ENCODE measurements at regions not wholly inside any gene's neighbourhood (a gene's known extent, or its start where the extent isn't known, plus 50 kb on each side); places are given as distances from the start of the nearest gene placed in this dataset.
A peak's percentile ranks its signal among the peaks of the same experiment; 100 is the strongest.

DNA sequence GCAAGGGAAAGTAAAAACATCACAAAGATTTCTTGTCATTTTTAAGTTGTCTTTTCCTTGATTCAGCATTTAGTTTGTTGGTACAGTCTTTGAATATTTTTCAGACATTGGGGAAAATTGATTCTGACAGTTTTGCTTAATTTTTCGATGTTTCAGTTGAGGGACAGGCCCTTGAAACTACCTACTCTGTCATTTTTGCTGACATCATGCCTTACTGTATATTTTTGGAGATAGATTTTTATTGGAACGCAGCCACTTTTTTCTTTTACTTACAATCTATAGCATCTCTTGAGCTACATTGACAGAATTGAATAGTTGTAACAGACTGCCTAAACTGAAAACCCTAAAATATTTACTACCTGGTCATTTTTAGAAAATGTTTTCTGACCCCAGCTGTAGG, 297.1 kb upstream of the KIF2B start:
- H3K27ac ChIP-seq (ENCODE audit: poor library complexity, severe bottlenecking) = no peak overlapping the region
- TF ChIP-seq, protein P1, sequence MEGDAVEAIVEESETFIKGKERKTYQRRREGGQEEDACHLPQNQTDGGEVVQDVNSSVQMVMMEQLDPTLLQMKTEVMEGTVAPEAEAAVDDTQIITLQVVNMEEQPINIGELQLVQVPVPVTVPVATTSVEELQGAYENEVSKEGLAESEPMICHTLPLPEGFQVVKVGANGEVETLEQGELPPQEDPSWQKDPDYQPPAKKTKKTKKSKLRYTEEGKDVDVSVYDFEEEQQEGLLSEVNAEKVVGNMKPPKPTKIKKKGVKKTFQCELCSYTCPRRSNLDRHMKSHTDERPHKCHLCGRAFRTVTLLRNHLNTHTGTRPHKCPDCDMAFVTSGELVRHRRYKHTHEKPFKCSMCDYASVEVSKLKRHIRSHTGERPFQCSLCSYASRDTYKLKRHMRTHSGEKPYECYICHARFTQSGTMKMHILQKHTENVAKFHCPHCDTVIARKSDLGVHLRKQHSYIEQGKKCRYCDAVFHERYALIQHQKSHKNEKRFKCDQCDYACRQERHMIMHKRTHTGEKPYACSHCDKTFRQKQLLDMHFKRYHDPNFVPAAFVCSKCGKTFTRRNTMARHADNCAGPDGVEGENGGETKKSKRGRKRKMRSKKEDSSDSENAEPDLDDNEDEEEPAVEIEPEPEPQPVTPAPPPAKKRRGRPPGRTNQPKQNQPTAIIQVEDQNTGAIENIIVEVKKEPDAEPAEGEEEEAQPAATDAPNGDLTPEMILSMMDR (IDR thresholded peaks at IDR 0.05; ENCODE audit: poor library complexity, severe bottlenecking) = no peak
- H3K36me3 ChIP-seq (ENCODE audit: low read depth) = no peaks in the 10 kb centered on the region
- ATAC-seq (ENCODE audit: low read depth) = no peak
- no peak overlapping the region for H3K4me3 ChIP-seq (ENCODE audit: severe bottlenecking)
- no peaks in the 10 kb centered on the region for H3K4me1 ChIP-seq (ENCODE audit: insufficient read depth, poor library complexity, severe bottlenecking)
- DNase-seq (ENCODE audit: low spot score) = no peak
- H3K27me3 ChIP-seq (ENCODE audit: insufficient read depth, poor library complexity, severe bottlenecking) = peaks cover 4% of the 10 kb centered on the region
- no peaks in the 10 kb centered on the region for H3K9me3 ChIP-seq (ENCODE audit: severe bottlenecking)

DNA sequence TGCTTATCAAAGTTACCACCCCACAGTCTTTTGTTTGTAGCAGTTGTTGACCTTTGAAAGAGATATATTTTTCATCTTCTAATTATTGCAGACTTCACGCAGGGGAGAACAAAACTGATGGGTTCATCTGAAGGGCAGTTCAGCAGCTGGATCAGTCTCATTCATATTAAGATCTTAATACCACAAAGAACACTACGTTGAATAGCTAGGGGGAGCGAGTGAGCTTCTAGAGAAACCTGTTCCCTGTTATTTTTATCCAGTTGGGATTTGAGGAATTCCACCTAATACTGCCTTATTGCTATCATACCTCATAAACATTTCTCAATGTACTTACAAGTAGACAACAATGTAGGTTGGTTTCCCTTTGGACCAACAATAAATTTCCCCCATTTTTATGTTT, 306.1 kb upstream of the KIF2B start:
- ATAC-seq (ENCODE audit: low read depth) (peak; percentile 57; the same call in 1 of the 3 replicates), DNase-seq (ENCODE audit: low spot score) (no peak)
- no peaks in the 10 kb centered on the region for H3K36me3 ChIP-seq (ENCODE audit: low read depth)
- H3K4me1 ChIP-seq (ENCODE audit: insufficient read depth, poor library complexity, severe bottlenecking) = no peaks in the 10 kb centered on the region
- H3K9me3 ChIP-seq (ENCODE audit: severe bottlenecking) = peaks cover 2% of the 10 kb centered on the region
- H3K4me3 ChIP-seq (ENCODE audit: severe bottlenecking) = no peak overlapping the region
- H3K27ac ChIP-seq (ENCODE audit: poor library complexity, severe bottlenecking) = no peak overlapping the region
- TF ChIP-seq, protein P1 (IDR thresholded peaks at IDR 0.05; ENCODE audit: poor library complexity, severe bottlenecking) = peak; percentile 55
- H3K27me3 ChIP-seq (ENCODE audit: insufficient read depth, poor library complexity, severe bottlenecking) = peaks cover 6% of the 10 kb centered on the region

DNA sequence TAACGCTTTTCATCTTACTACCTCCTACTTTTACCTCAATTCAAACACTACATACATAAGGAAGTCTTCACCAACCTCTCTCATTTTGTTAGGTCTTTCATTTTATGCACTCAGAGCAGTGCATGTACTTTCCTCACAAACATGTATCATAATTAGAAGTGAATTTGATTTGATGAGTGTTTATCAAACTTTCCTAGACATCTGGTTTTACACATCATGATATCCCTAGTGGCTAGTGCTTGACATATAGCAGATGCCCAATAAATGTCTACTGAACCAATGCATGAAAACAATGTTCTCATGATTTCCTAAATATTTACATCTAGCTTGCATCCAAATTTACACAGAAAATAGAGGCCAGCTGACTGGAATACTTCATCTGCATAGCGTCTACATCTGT, 323.4 kb upstream of the KIF2B start:
- TF ChIP-seq, protein P1 (IDR thresholded peaks at IDR 0.05; ENCODE audit: poor library complexity, severe bottlenecking) = no peak
- H3K4me1 ChIP-seq (ENCODE audit: insufficient read depth, poor library complexity, severe bottlenecking) = no peaks in the 10 kb centered on the region
- H3K4me3 ChIP-seq (ENCODE audit: severe bottlenecking) = no peak overlapping the region

DNA sequence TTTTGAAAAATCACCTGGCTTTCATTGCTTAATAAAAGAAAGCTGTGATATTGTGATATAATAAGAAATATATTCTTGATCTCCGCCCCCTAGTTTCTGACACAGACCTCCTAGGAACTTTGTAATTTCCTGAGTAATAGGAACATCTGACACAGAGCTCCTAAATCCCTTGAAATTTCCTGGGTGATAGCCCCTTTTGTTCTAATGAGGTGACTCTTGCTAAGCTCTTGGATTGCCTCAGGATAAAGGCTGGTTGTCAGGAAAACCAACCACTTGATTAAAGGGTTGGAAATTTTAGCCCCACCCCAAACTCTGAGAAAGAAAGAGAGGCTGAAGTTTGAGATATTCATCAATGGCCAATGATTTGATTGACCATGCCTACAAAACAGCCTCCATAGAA, 326.4 kb upstream of the KIF2B start:
- no peak for DNase-seq (ENCODE audit: low spot score)
- Histone ChIP-seq H3K4me3 (ENCODE audit: severe bottlenecking) (no peak overlapping the region), H3K9me3 (ENCODE audit: severe bottlenecking) (no peaks in the 10 kb centered on the region), H3K27ac (ENCODE audit: poor library complexity, severe bottlenecking) (no peak overlapping the region), H3K4me1 (ENCODE audit: insufficient read depth, poor library complexity, severe bottlenecking) (no peaks in the 10 kb centered on the region), H3K27me3 (ENCODE audit: insufficient read depth, poor library complexity, severe bottlenecking) (peaks cover 10% of the 10 kb centered on the region), H3K36me3 (ENCODE audit: low read depth) (no peaks in the 10 kb centered on the region)
- TF ChIP-seq, protein P1 (IDR thresholded peaks at IDR 0.05; ENCODE audit: poor library complexity, severe bottlenecking) = no peak
- ATAC-seq (ENCODE audit: low read depth) = no peak

More for the DNA sequence above, 323.4 kb upstream of the KIF2B start:
- no peaks in the 10 kb centered on the region for H3K36me3 ChIP-seq (ENCODE audit: low read depth)
- ATAC-seq (ENCODE audit: low read depth) (no peak), DNase-seq (ENCODE audit: low spot score) (no peak)
- peaks cover 11% of the 10 kb centered on the region for H3K27me3 ChIP-seq (ENCODE audit: insufficient read depth, poor library complexity, severe bottlenecking)
- H3K9me3 ChIP-seq (ENCODE audit: severe bottlenecking) = no peaks in the 10 kb centered on the region
- no peak overlapping the region for H3K27ac ChIP-seq (ENCODE audit: poor library complexity, severe bottlenecking)

DNA sequence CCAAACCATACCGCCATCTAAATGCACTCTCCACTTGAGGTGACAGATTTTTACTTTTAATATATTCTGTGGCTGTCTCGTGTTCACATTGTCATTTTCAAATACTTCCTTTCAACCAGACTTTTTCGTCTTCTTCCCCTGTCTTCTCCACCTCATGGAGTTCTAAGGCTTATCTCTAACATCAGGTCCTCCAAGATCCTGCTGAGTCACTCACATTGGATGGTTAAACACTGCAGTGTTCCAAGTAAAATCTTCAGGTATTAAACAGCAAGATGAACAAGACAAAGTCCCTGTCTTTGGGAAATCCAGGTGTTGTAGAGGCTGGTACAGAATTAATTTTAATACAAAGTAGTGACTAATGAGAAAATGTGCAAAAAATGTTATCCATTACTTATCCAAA, 330.2 kb upstream of the KIF2B start:
- TF ChIP-seq, protein P1 (IDR thresholded peaks at IDR 0.05; ENCODE audit: poor library complexity, severe bottlenecking) = no peak
- Histone ChIP-seq H3K36me3 (ENCODE audit: low read depth) (no peaks in the 10 kb centered on the region), H3K27ac (ENCODE audit: poor library complexity, severe bottlenecking) (no peak overlapping the region), H3K4me1 (ENCODE audit: insufficient read depth, poor library complexity, severe bottlenecking) (no peaks in the 10 kb centered on the region), H3K27me3 (ENCODE audit: insufficient read depth, poor library complexity, severe bottlenecking) (peaks cover 4% of the 10 kb centered on the region), H3K4me3 (ENCODE audit: severe bottlenecking) (no peak overlapping the region), H3K9me3 (ENCODE audit: severe bottlenecking) (no peaks in the 10 kb centered on the region)
- no peak for ATAC-seq (ENCODE audit: low read depth)
- DNase-seq (ENCODE audit: low spot score) = no peak

All from RWPE2 (cell line).